ENCODE measurements at regions not wholly inside any gene's neighbourhood (a gene's known extent, or its start where the extent isn't known, plus 50 kb on each side); places are given as distances from the start of the nearest gene placed in this dataset.

DNA sequence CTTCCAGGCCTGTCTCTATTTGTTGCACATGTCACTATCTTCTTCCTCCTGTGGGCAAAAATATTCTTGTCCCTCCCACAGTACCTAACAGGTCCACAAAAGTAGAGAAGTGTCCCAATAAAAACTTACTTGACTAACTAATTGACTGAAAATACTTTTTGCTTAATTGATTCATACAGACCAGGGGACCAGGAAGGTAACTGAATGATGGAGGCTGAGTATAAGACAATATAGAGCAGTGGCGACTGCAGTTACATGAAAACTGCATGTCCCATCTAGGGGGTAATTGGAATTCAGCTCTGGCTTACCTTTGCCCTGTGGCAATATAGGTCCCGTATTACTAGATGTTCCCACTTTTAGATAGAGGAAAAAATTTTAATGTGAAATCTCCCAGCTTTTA is 112.9 kb upstream of the CREB1 start:
- Mint-ChIP-seq H3K4me3 (no peak overlapping the region), H3K27me3 (peaks cover 2 to 18% of the 10 kb centered on the region in 2 donors), H3K4me1 (no peaks in the 10 kb centered on the region), H3K36me3 (peaks cover 0 to 7% (median 0%) of the 10 kb centered on the region in 3 donors), H3K27ac (peak overlapping the region in 2 of 8 donors; percentile 3 to 10), H3K9me3 (peaks cover 0 to 4% (median 0%) of the 10 kb centered on the region in 5 donors)
- Histone ChIP-seq H3K4me3 (ENCODE audit: low read length) (no peak overlapping the region), H3K4me1 (ENCODE audit: insufficient read depth, low read length) (no peaks in the 10 kb centered on the region), H3K27me3 (ENCODE audit: insufficient read depth, low read length, poor library complexity, severe bottlenecking) (no peaks in the 10 kb centered on the region), H3K36me3 (ENCODE audit: insufficient read depth, low read length) (no peaks in the 10 kb centered on the region), H3K9me3 (ENCODE audit: low read length) (no peaks in the 10 kb centered on the region), H3K27ac (ENCODE audit: low read depth, low read length) (peak overlapping the region; percentile 28)
- DNase-seq, result no peak
- POLR2A ChIA-PET, result no interaction called here
- CTCF ChIA-PET, result no interaction called here

DNA sequence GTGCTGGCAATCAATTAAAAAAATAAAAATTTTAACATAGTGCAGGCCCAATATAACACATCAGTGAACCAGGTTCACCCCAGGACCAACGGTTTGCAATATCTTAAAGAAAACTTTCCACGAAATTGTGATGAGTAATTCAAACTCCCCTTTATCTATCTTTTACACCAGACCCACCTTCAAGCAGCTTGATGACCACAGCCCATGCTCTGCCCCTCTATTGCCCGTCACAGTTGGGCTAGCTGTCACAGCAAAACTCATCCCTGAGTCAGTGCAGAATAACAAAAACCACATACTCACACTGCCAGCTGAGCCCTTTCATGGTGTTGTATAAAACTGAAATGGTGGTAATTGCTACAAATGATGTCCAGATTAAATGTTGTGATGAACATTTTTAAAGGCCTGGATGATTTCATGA is 112.5 kb upstream of the CREB1 start:
- peaks cover 0 to 5% (median 0%) of the 10 kb centered on the region in 5 donors for H3K9me3 Mint-ChIP-seq
- no peaks in the 10 kb centered on the region for H3K36me3 ChIP-seq (ENCODE audit: insufficient read depth, low read length)
- no peaks in the 10 kb centered on the region for H3K9me3 ChIP-seq (ENCODE audit: low read length)
- H3K27me3 Mint-ChIP-seq, result peaks cover 2 to 18% of the 10 kb centered on the region in 2 donors
- ChIA-PET CTCF (no interaction called here), POLR2A (no interaction called here)
- H3K4me1 ChIP-seq (ENCODE audit: insufficient read depth, low read length), result no peaks in the 10 kb centered on the region
- no peak overlapping the region for H3K4me3 Mint-ChIP-seq
- peak overlapping the region in 1 of 8 donors; percentile 10 for H3K27ac Mint-ChIP-seq
- no peaks in the 10 kb centered on the region for H3K4me1 Mint-ChIP-seq
- H3K27me3 ChIP-seq (ENCODE audit: insufficient read depth, low read length, poor library complexity, severe bottlenecking), result no peaks in the 10 kb centered on the region
- H3K27ac ChIP-seq (ENCODE audit: low read depth, low read length), result no peak overlapping the region
- H3K36me3 Mint-ChIP-seq, result peaks cover 0 to 8% (median 0%) of the 10 kb centered on the region in 3 donors
- no peak for DNase-seq
- no peak overlapping the region for H3K4me3 ChIP-seq (ENCODE audit: low read length)

DNA sequence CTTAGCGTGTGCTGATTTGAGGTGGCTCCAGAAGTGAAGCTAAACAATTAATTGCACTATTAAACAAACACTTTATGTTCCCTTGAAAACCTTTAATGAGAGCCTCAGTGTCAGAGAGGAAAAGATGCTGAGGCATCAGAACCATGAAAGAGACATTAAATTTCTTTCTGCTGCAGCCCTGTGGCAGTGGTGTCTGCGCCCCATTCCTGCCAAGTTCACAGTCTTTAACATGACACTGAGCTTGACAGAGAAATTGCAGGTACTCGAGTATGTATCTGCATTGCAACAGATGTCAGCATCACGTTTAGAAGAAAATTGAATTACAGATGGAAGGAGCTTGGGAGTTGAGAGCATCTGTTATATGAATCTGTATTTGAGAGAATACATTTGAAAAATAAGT is 111.3 kb upstream of the CREB1 start:
- ChIA-PET CTCF (no interaction called here), POLR2A (no interaction called here)
- Mint-ChIP-seq H3K9me3 (peaks cover 0 to 9% (median 2%) of the 10 kb centered on the region in 5 donors), H3K27me3 (peaks cover 7 to 18% of the 10 kb centered on the region in 2 donors), H3K27ac (no peak overlapping the region), H3K4me1 (peaks cover 0 to 4% (median 3%) of the 10 kb centered on the region in 3 donors), H3K4me3 (no peak overlapping the region), H3K36me3 (peaks cover 0 to 8% (median 0%) of the 10 kb centered on the region in 3 donors)
- Histone ChIP-seq H3K36me3 (ENCODE audit: insufficient read depth, low read length) (no peaks in the 10 kb centered on the region), H3K4me1 (ENCODE audit: insufficient read depth, low read length) (no peaks in the 10 kb centered on the region), H3K27me3 (ENCODE audit: insufficient read depth, low read length, poor library complexity, severe bottlenecking) (no peaks in the 10 kb centered on the region), H3K27ac (ENCODE audit: low read depth, low read length) (no peak overlapping the region), H3K9me3 (ENCODE audit: low read length) (no peaks in the 10 kb centered on the region), H3K4me3 (ENCODE audit: low read length) (no peak overlapping the region)
- DNase-seq, result no peak

DNA sequence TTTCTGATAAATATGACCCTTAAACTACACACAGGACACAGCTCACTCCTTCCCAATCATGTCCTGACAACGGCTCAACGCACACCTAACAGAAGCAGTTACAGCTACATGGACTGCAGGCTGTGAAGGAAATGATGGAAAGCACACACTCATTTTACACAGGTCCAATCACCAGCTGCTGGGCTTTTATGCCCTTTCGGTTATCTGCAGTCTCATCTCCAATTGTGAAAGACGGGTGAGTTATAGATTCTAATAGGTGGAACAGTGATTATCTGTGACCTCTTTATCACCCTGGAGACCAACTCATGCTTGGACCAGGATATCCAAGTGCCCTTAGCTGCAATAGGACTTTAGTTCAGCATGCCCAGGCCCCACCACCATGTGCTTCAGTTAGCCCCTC is 110.4 kb upstream of the CREB1 start:
- Mint-ChIP-seq H3K36me3 (peaks cover 0 to 8% (median 0%) of the 10 kb centered on the region in 3 donors), H3K9me3 (peaks cover 0 to 9% (median 2%) of the 10 kb centered on the region in 5 donors), H3K27ac (no peak overlapping the region), H3K4me1 (peaks cover 6 to 11% (median 10%) of the 10 kb centered on the region in 3 donors), H3K4me3 (no peak overlapping the region), H3K27me3 (peaks cover 7 to 18% of the 10 kb centered on the region in 2 donors)
- ChIA-PET POLR2A (no interaction called here), CTCF (interaction anchor here (0.5 kb wide), 1 partner anchor 96 kb away, joined by 3 read pairs; no protein-coding TSS in a partner anchor)
- no peaks in the 10 kb centered on the region for H3K4me1 ChIP-seq (ENCODE audit: insufficient read depth, low read length)
- H3K36me3 ChIP-seq (ENCODE audit: insufficient read depth, low read length), result no peaks in the 10 kb centered on the region
- DNase-seq, result no peak
- H3K27ac ChIP-seq (ENCODE audit: low read depth, low read length), result no peak overlapping the region
- H3K9me3 ChIP-seq (ENCODE audit: low read length), result no peaks in the 10 kb centered on the region
- no peak overlapping the region for H3K4me3 ChIP-seq (ENCODE audit: low read length)
- no peaks in the 10 kb centered on the region for H3K27me3 ChIP-seq (ENCODE audit: insufficient read depth, low read length, poor library complexity, severe bottlenecking)

DNA sequence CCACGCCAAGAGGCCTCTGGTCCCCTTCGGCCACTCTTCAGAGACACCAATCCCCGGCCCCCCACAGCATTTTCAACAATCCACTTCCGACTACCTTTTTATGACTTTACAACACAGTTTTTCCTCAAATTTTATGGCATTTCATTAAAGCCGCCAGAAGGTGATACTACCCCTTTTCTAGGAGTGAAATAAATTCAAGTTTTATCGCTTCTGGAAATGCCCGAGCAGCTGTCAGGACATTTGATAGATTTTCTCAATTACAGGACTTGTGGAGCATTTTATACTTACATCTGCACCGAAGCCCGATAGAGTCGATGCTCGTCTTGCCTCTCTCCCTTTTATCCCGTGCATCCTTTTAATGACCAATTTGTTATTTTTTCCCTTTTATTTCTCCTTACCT is 108.1 kb upstream of the CREB1 start:
- DNase-seq, result no peak
- Mint-ChIP-seq H3K4me3 (no peak overlapping the region), H3K9me3 (peaks cover 0 to 9% (median 3%) of the 10 kb centered on the region in 5 donors), H3K27me3 (peaks cover 7 to 21% of the 10 kb centered on the region in 2 donors), H3K4me1 (peaks cover 9 to 14% (median 10%) of the 10 kb centered on the region in 3 donors), H3K27ac (no peak overlapping the region), H3K36me3 (peaks cover 0 to 8% (median 0%) of the 10 kb centered on the region in 3 donors)
- Histone ChIP-seq H3K4me3 (ENCODE audit: low read length) (no peak overlapping the region), H3K27ac (ENCODE audit: low read depth, low read length) (no peak overlapping the region), H3K36me3 (ENCODE audit: insufficient read depth, low read length) (no peaks in the 10 kb centered on the region), H3K9me3 (ENCODE audit: low read length) (no peaks in the 10 kb centered on the region), H3K4me1 (ENCODE audit: insufficient read depth, low read length) (no peaks in the 10 kb centered on the region), H3K27me3 (ENCODE audit: insufficient read depth, low read length, poor library complexity, severe bottlenecking) (no peaks in the 10 kb centered on the region)
- POLR2A ChIA-PET, result no interaction called here
- CTCF ChIA-PET, result no interaction called here

DNA sequence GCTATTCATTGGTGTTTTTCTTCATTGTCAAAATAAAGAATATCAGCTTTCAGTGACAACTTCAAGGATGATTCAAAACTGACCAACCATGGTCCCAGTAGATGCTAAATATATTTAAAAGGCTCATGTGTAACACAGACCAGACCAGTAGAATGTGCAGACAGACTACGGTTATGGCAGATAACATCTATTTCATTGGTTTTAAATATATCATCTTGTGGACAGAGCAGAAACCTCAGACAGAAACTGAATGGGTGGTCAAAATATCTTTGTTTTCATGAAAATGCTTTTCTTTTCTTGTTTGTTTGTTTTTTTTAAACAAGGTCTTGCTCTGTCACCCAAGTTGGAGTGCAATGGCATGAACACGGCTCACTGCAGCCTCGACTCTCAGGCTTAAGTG is 107.4 kb upstream of the CREB1 start:
- Mint-ChIP-seq H3K27ac (no peak overlapping the region), H3K4me3 (no peak overlapping the region), H3K4me1 (peaks cover 9 to 14% (median 10%) of the 10 kb centered on the region in 3 donors), H3K36me3 (peaks cover 0 to 8% (median 0%) of the 10 kb centered on the region in 3 donors), H3K27me3 (peaks cover 7 to 21% of the 10 kb centered on the region in 2 donors), H3K9me3 (peaks cover 0 to 9% (median 3%) of the 10 kb centered on the region in 5 donors)
- Histone ChIP-seq H3K36me3 (ENCODE audit: insufficient read depth, low read length) (no peaks in the 10 kb centered on the region), H3K4me1 (ENCODE audit: insufficient read depth, low read length) (no peaks in the 10 kb centered on the region), H3K9me3 (ENCODE audit: low read length) (no peaks in the 10 kb centered on the region), H3K27me3 (ENCODE audit: insufficient read depth, low read length, poor library complexity, severe bottlenecking) (no peaks in the 10 kb centered on the region), H3K27ac (ENCODE audit: low read depth, low read length) (no peak overlapping the region), H3K4me3 (ENCODE audit: low read length) (no peak overlapping the region)
- POLR2A ChIA-PET, result no interaction called here
- CTCF ChIA-PET, result no interaction called here
- DNase-seq, result no peak

DNA sequence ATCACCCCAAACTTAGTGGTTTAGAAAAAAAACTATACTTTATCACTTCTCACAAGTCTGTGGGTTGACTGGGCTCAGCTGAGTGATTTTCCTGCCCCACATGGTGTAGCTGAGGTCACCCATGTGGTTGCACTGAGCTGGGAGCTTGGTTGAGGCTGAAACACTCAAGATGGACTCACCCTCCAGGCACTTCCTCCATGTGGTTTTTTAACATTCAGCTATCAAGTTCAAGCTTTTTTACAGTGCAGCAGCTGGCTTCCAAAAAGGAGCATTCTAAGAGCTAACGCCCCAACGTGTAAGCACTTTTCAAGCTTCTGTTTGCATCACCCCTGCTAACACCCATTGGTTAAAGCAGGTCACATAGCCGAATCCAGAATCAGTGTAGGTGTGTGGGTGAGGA is 105.9 kb upstream of the CREB1 start:
- ChIA-PET POLR2A (no interaction called here), CTCF (interaction anchor here (0.7 kb wide), 1 partner anchor 91 kb away, joined by 3 read pairs; no protein-coding TSS in a partner anchor)
- Histone ChIP-seq H3K4me3 (ENCODE audit: low read length) (no peak overlapping the region), H3K4me1 (ENCODE audit: insufficient read depth, low read length) (no peaks in the 10 kb centered on the region), H3K36me3 (ENCODE audit: insufficient read depth, low read length) (no peaks in the 10 kb centered on the region), H3K27me3 (ENCODE audit: insufficient read depth, low read length, poor library complexity, severe bottlenecking) (no peaks in the 10 kb centered on the region), H3K9me3 (ENCODE audit: low read length) (no peaks in the 10 kb centered on the region), H3K27ac (ENCODE audit: low read depth, low read length) (no peak overlapping the region)
- Mint-ChIP-seq H3K36me3 (peaks cover 0 to 8% (median 0%) of the 10 kb centered on the region in 3 donors), H3K4me1 (peaks cover 9 to 14% (median 10%) of the 10 kb centered on the region in 3 donors), H3K27me3 (peaks cover 7 to 20% of the 10 kb centered on the region in 2 donors), H3K4me3 (no peak overlapping the region), H3K9me3 (peaks cover 0 to 9% (median 3%) of the 10 kb centered on the region in 5 donors), H3K27ac (peak overlapping the region in 1 of 8 donors; percentile 71)
- peak in 1 of 5 donors; percentile 5 for DNase-seq

DNA sequence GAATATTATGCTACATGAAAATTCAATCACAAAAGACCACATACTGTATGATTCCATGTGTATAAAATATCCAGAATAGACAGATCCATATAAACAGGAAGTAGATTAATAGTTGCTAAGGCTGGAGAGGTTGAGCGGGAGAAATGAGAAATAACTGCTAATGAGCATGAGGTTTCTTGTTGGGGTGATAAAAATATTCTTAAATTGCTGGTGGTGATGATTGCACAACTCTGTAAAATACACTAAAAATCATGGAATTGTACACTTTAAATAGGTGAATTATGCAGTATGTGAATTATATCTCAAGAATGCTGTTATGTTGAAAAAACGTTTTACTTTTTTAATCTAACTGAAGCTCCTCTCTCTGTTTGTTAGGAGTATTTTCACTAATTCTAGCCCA is 101.8 kb upstream of the CREB1 start:
- ChIA-PET CTCF (no interaction called here), POLR2A (no interaction called here)
- Mint-ChIP-seq H3K27me3 (peaks cover 4 to 8% of the 10 kb centered on the region in 2 donors), H3K36me3 (no peaks in the 10 kb centered on the region), H3K4me3 (no peak overlapping the region), H3K27ac (no peak overlapping the region), H3K4me1 (peaks cover 9 to 14% (median 10%) of the 10 kb centered on the region in 3 donors), H3K9me3 (peaks cover 0 to 6% (median 1%) of the 10 kb centered on the region in 5 donors)
- Histone ChIP-seq H3K27me3 (ENCODE audit: insufficient read depth, low read length, poor library complexity, severe bottlenecking) (no peaks in the 10 kb centered on the region), H3K36me3 (ENCODE audit: insufficient read depth, low read length) (no peaks in the 10 kb centered on the region), H3K4me1 (ENCODE audit: insufficient read depth, low read length) (no peaks in the 10 kb centered on the region), H3K4me3 (ENCODE audit: low read length) (no peak overlapping the region), H3K9me3 (ENCODE audit: low read length) (no peaks in the 10 kb centered on the region), H3K27ac (ENCODE audit: low read depth, low read length) (no peak overlapping the region)
- DNase-seq, result no peak

All from CD8-positive, alpha-beta memory T cell (primary cell).